H1 (cell line): ENCODE measurements at regions not wholly inside any gene's neighbourhood (a gene's known extent, or its start where the extent isn't known, plus 50 kb on each side); places are given as distances from the start of the nearest gene placed in this dataset.

ENCODE experiments used
- CTCF ChIA-PET: fragments of 300-600 bp; sonication (Branson Sonifier 250); formaldehyde crosslinking; loops from one replicate; lab custom pipeline; 2021; ENCODE audit not compliant: partially characterized antibody; lab: Charles Lee
- POLR2A ChIA-PET: fragments of 300-600 bp; sonication (Branson Sonifier 250); formaldehyde crosslinking; loops from one replicate; lab custom pipeline; 2021; ENCODE audit warnings: inconsistent platforms; ENCODE audit not compliant: partially characterized antibody; lab: Charles Lee
- DNase-seq, 2 experiments: peaks; one replicate each; pipeline versions ENCODE4 v3.0.0 to v3.0.0-alpha.2; 2010 to 2022; ENCODE audit warnings: low spot score in 2 of 2, low read depth in 1 of 2, mixed read lengths in 1 of 2
- FAIRE-seq: peaks from 2 replicates; lab custom pipeline; 2011; peaks lifted over from hg19 to GRCh38; lab: Jason Lieb, UNC
- H2AFZ ChIP-seq: 2 replicates; pipeline ENCODE4 v1.8.1; 2012; ENCODE audit warnings: low read length, inconsistent platforms
- H2AK5ac ChIP-seq: 2 replicates; pipeline ENCODE4 v1.6.1; 2013; ENCODE audit warnings: low read depth, low read length
- H2BK120ac ChIP-seq: replicated peaks from 2 replicates; pipeline ENCODE3; 2013; ENCODE audit warnings: low read depth, low read length, inconsistent platforms
- H2BK12ac ChIP-seq: 2 replicates; pipeline ENCODE4 v1.6.1; 2013; ENCODE audit warnings: low read depth, low read length
- H2BK15ac ChIP-seq: 2 replicates; pipeline ENCODE4 v1.6.1; 2013; ENCODE audit warnings: low read length
- H2BK20ac ChIP-seq: 2 replicates; pipeline ENCODE4 v1.6.1; 2013; ENCODE audit warnings: low read length
- H2BK5ac ChIP-seq: 2 replicates; pipeline ENCODE4 v1.6.1; 2013; ENCODE audit warnings: low read depth, low read length
- H3K14ac ChIP-seq: 2 replicates; pipeline ENCODE4 v1.6.1; 2013; ENCODE audit warnings: inconsistent platforms; ENCODE audit not compliant: insufficient read length
- H3K18ac ChIP-seq: 2 replicates; pipeline ENCODE4 v1.6.1; 2013; ENCODE audit warnings: low read length; ENCODE audit errors: extremely low read depth
- H3K23ac ChIP-seq: 2 replicates; pipeline ENCODE4 v1.6.1; 2013; ENCODE audit warnings: inconsistent platforms; ENCODE audit not compliant: insufficient read length
- H3K23me2 ChIP-seq: 2 replicates; pipeline ENCODE4 v1.6.1; 2013; ENCODE audit warnings: low read depth, low read length
- H3K27ac ChIP-seq: 2 replicates; pipeline ENCODE4 v1.6.1; 2011; ENCODE audit warnings: low read depth, low read length, inconsistent platforms
- H3K27me3 ChIP-seq, 4 experiments: replicated peaks in 1 of 4; 1 replicate in 1 of 4; 2 replicates in 3 of 4; pipeline versions ENCODE4 v1.6.1 to v1.8.1; 2011 to 2013; ENCODE audit warnings: low read length in 3 of 4, mild to moderate bottlenecking in 3 of 4, inconsistent platforms in 2 of 4, mixed read lengths in 2 of 4, moderate library complexity in 1 of 4; ENCODE audit not compliant: control insufficient read depth in 3 of 4, insufficient read depth in 3 of 4; ENCODE audit errors: extremely low read depth in 1 of 4
- H3K36me3 ChIP-seq, 4 experiments: 2 replicates each; pipeline versions ENCODE4 v1.6.1 to v1.8.1; 2011 to 2013; ENCODE audit warnings: mild to moderate bottlenecking in 4 of 4, low read length in 3 of 4, moderate library complexity in 2 of 4, control low read depth in 1 of 4, inconsistent platforms in 1 of 4; ENCODE audit not compliant: insufficient read depth in 4 of 4, control insufficient read depth in 2 of 4
- H3K4ac ChIP-seq: replicated peaks from 2 replicates; pipeline ENCODE3; 2013; ENCODE audit warnings: low read length, low read depth, mixed read lengths, inconsistent platforms; ENCODE audit not compliant: insufficient read length
- H3K4me1 ChIP-seq, 4 experiments: replicated peaks in 1 of 4; 1 replicate in 1 of 4; 2 replicates in 3 of 4; pipeline versions ENCODE4 v1.6.1 to v1.8.1; 2011 to 2013; ENCODE audit warnings: low read length in 3 of 4, inconsistent platforms in 2 of 4, mixed read lengths in 1 of 4; ENCODE audit not compliant: insufficient read depth in 4 of 4, control insufficient read depth in 3 of 4
- H3K4me2 ChIP-seq, 2 experiments: 2 replicates each; pipeline versions ENCODE4 v1.6.1 to v1.8.1; 2011 to 2013; ENCODE audit warnings: low read depth in 2 of 2, low read length in 2 of 2, control low read depth in 1 of 2, inconsistent platforms in 1 of 2, mild to moderate bottlenecking in 1 of 2; ENCODE audit not compliant: insufficient read depth in 1 of 2
- H3K4me3 ChIP-seq, 4 experiments: fragments of 200-600, 300-600 bp in 1 of 4; sonication (generic), shearing (Covaris generic), sonication (Bioruptor Twin) in 1 of 4; 2 replicates each; pipeline versions ENCODE4 v1.5.1 to v1.8.1; 2011 to 2016; ENCODE audit warnings: low read length in 4 of 4, low read depth in 3 of 4, control low read depth in 2 of 4, inconsistent platforms in 2 of 4, mild to moderate bottlenecking in 2 of 4, mixed read lengths in 1 of 4, moderate library complexity in 1 of 4; ENCODE audit not compliant: insufficient read depth in 2 of 4; ENCODE audit errors: extremely low read depth in 1 of 4
- H3K56ac ChIP-seq: replicated peaks from 2 replicates; pipeline ENCODE3; 2013; ENCODE audit warnings: low read depth, mild to moderate bottlenecking, mixed read lengths, low read length, inconsistent platforms; ENCODE audit not compliant: insufficient read length
- H3K79me1 ChIP-seq: 2 replicates; pipeline ENCODE4 v1.6.1; 2013; ENCODE audit warnings: low read depth, low read length, control low read depth
- H3K79me2 ChIP-seq, 2 experiments: 2 replicates each; pipeline versions ENCODE4 v1.6.1 to v1.8.1; 2012 to 2013; ENCODE audit warnings: low read length in 2 of 2, mild to moderate bottlenecking in 2 of 2, inconsistent platforms in 1 of 2; ENCODE audit not compliant: insufficient read depth in 2 of 2, control insufficient read depth in 1 of 2
- H3K9ac ChIP-seq, 4 experiments: replicated peaks in 1 of 4; 1 replicate in 1 of 4; 2 replicates in 3 of 4; pipeline versions ENCODE4 v1.6.1 to v1.8.1; 2011 to 2013; ENCODE audit warnings: low read depth in 3 of 4, low read length in 3 of 4, control low read depth in 2 of 4, mild to moderate bottlenecking in 2 of 4, moderate library complexity in 2 of 4, inconsistent platforms in 1 of 4; ENCODE audit errors: extremely low read depth in 1 of 4
- H3K9me3 ChIP-seq, 2 experiments: 2 replicates each; pipeline versions ENCODE4 v1.6.1 to v1.8.1; 2012 to 2013; ENCODE audit warnings: mild to moderate bottlenecking in 2 of 2, moderate library complexity in 2 of 2, control low read depth in 1 of 2, inconsistent platforms in 1 of 2, low read depth in 1 of 2, low read length in 1 of 2, mixed read lengths in 1 of 2; ENCODE audit not compliant: insufficient read depth in 2 of 2
- H4K20me1 ChIP-seq, 2 experiments: replicated peaks in 1 of 2; 2 replicates each; pipeline versions ENCODE3 to v1.8.1; 2011 to 2013; ENCODE audit warnings: inconsistent platforms in 2 of 2, low read length in 2 of 2, mild to moderate bottlenecking in 1 of 2; ENCODE audit not compliant: insufficient read depth in 2 of 2, control insufficient read depth in 1 of 2
- H4K5ac ChIP-seq: 2 replicates; pipeline ENCODE4 v1.6.1; 2013; ENCODE audit warnings: low read length, low read depth, mixed read lengths, inconsistent platforms; ENCODE audit not compliant: insufficient read length
- H4K8ac ChIP-seq: 2 replicates; pipeline ENCODE4 v1.8.0; 2013; ENCODE audit warnings: mild to moderate bottlenecking, moderate library complexity, low read length, inconsistent platforms; ENCODE audit not compliant: insufficient read depth; ENCODE audit errors: extremely low read depth
- H4K91ac ChIP-seq: replicated peaks from 2 replicates; pipeline ENCODE3; 2013; ENCODE audit warnings: low read length, mixed read lengths, inconsistent platforms; ENCODE audit not compliant: insufficient read length
- BACH1 ChIP-seq: IDR thresholded peaks from 2 replicates; pipeline ENCODE4 v1.6.1; 2012; ENCODE audit warnings: low read length, improper control_type of control experiment
- BCL11A ChIP-seq, 2 experiments: IDR thresholded peaks; one replicate each; pipeline ENCODE4 v1.6.1; 2011; ENCODE audit warnings: low read depth in 2 of 2, low read length in 2 of 2, mild to moderate bottlenecking in 2 of 2
- CHD2 ChIP-seq: IDR thresholded peaks from 2 replicates; pipeline ENCODE4 v1.6.1; 2012; ENCODE audit warnings: low read length, improper control_type of control experiment
- EGR1 ChIP-seq: IDR thresholded peaks from 2 replicates; pipeline ENCODE4 v1.6.1; 2011; ENCODE audit warnings: low read depth, low read length, borderline replicate concordance
- JUND ChIP-seq: IDR thresholded peaks from 2 replicates; pipeline ENCODE4 v1.6.1; 2011; ENCODE audit warnings: mild to moderate bottlenecking, improper control_type of control experiment, low read length
- RFX5 ChIP-seq: IDR thresholded peaks from 2 replicates; pipeline ENCODE4 v1.6.1; 2011; ENCODE audit warnings: low read depth, low read length, improper control_type of control experiment, borderline replicate concordance
- SP1 ChIP-seq: IDR thresholded peaks from 2 replicates; pipeline ENCODE4 v1.6.1; 2011; ENCODE audit warnings: low read depth, low read length
- USF2 ChIP-seq: IDR thresholded peaks from 2 replicates; pipeline ENCODE4 v1.6.1; 2011; ENCODE audit warnings: low read length, improper control_type of control experiment
- YY1 ChIP-seq: IDR thresholded peaks from 2 replicates; pipeline ENCODE4 v1.6.1; 2011; ENCODE audit warnings: low read depth, mild to moderate bottlenecking, low read length
- WGBS, 2 experiments: shearing (Covaris generic) in 1 of 2; methylation state at CpG; one replicate each; pipeline versions ENCODE4 v1.1.6 to v1.1.7; 2013 to 2015; ENCODE audit warnings: low lambda C conversion rate in 2 of 2, mixed read lengths in 2 of 2, inconsistent platforms in 1 of 2, low coverage in 1 of 2, missing lambda C conversion rate in 1 of 2; ENCODE audit not compliant: insufficient replicate concordance in 2 of 2, insufficient coverage in 1 of 2, insufficient read length in 1 of 2; ENCODE audit errors: extremely low coverage in 1 of 2, missing lambda C conversion rate in 1 of 2; 5-methylcytosine and 5-hydroxymethylcytosine counted together

GRCh38 chr2:199115169-199115568 is 342.6 kb downstream of the SATB2 start:
- H3K79me2 ChIP-seq, result no peaks in the 10 kb centered on the region
- H3K36me3 ChIP-seq, result no peaks in the 10 kb centered on the region
- CTCF ChIA-PET, result no interaction called here
- no peak overlapping the region for H2AK5ac ChIP-seq
- H3K27me3 ChIP-seq, result no peaks in the 10 kb centered on the region
- H4K91ac ChIP-seq, result no peak overlapping the region
- no peak overlapping the region for H3K56ac ChIP-seq
- TF ChIP-seq CHD2 (no peak), USF2 (no peak), RFX5 (no peak), YY1 (no peak), JUND (no peak), SP1 (no peak), BACH1 (no peak), EGR1 (no peak), BCL11A (IDR thresholded peaks at IDR 0.05; ENCODE audit: low read depth in 2 of 2, low read length in 2 of 2) (no peak)
- H2BK20ac ChIP-seq, result no peak overlapping the region
- no peak overlapping the region for H2BK12ac ChIP-seq
- no peak overlapping the region for H3K4me2 ChIP-seq
- H3K27ac ChIP-seq, result no peak overlapping the region
- no peak overlapping the region for H2AFZ ChIP-seq
- H3K9me3 ChIP-seq, result no peaks in the 10 kb centered on the region
- no peak overlapping the region for H3K9ac ChIP-seq
- H4K8ac ChIP-seq, result no peak overlapping the region
- H3K4ac ChIP-seq, result no peak overlapping the region
- H2BK15ac ChIP-seq, result no peak overlapping the region
- DNase-seq, result no peak
- H2BK5ac ChIP-seq, result no peak overlapping the region
- no peaks in the 10 kb centered on the region for H3K23me2 ChIP-seq
- no peak overlapping the region for H2BK120ac ChIP-seq
- FAIRE-seq, result no peak
- H4K5ac ChIP-seq, result no peak overlapping the region
- POLR2A ChIA-PET, result no interaction called here
- H3K18ac ChIP-seq, result no peak overlapping the region
- no peak overlapping the region for H3K23ac ChIP-seq
- H3K4me3 ChIP-seq, result no peak overlapping the region
- H3K4me1 ChIP-seq, result peaks cover 0 to 6% (median 1%) of the 10 kb centered on the region in 4 experiments; a peak in 2 of 7 replicates
- WGBS, 2 experiments, result 96% methylated on average over 2 of the region's 2 CpGs; no CpG with 5 or more reads in 1 of the 2 experiments
- H3K79me1 ChIP-seq, result no peaks in the 10 kb centered on the region
- H4K20me1 ChIP-seq, result no peaks in the 10 kb centered on the region
- no peak overlapping the region for H3K14ac ChIP-seq
